Endothelial cell of umbilical vein (primary cell): ENCODE measurements at regions not wholly inside any gene's neighbourhood (a gene's known extent, or its start where the extent isn't known, plus 50 kb on each side); places are given as distances from the start of the nearest gene placed in this dataset.

Experiments
- BruUV-seq: library from RNA; stranded (reverse); fragments of 400-500 nt; replicated peaks from 2 replicates; lab custom pipeline; 2021; lab: Mats Ljungman, UMichigan
- CTCF ChIA-PET: fragments of 300-600, 350-600 bp; sonication (Branson Sonifier 250); formaldehyde crosslinking; loops from one replicate; lab custom pipeline; 2021; ENCODE audit warnings: antibody characterized with exemption, inconsistent platforms; lab: Charles Lee
- POLR2A ChIA-PET: fragments of 300-600, 350-600 bp; sonication (Branson Sonifier 250); formaldehyde crosslinking; loops from one replicate; lab custom pipeline; 2021; ENCODE audit warnings: antibody characterized with exemption, inconsistent platforms; lab: Charles Lee
- DNase-seq: peaks from one replicate; pipeline ENCODE4 v3.0.0-alpha.2; 2011; ENCODE audit warnings: low read depth, low spot score
- FAIRE-seq: peaks from 2 replicates; lab custom pipeline; 2011; peaks lifted over from hg19 to GRCh38; lab: Jason Lieb, UNC
- H2AFZ ChIP-seq: 2 replicates; pipeline ENCODE4 v1.6.0; 2012; ENCODE audit warnings: low read depth, low read length, control low read depth, inconsistent platforms
- H3K27ac ChIP-seq: 2 replicates; pipeline ENCODE4 v1.5.1; 2011; ENCODE audit warnings: low read depth, mild to moderate bottlenecking, control low read depth, low read length, moderate library complexity; ENCODE audit not compliant: insufficient read depth
- H3K27me3 ChIP-seq, 2 experiments: 2 replicates each; pipeline versions ENCODE4 v1.6.0 to v1.6.1; 2011; ENCODE audit warnings: low read length in 2 of 2, mixed read lengths in 1 of 2; ENCODE audit not compliant: control insufficient read depth in 2 of 2, insufficient read depth in 2 of 2
- H3K36me3 ChIP-seq, 2 experiments: 2 replicates in 1 of 2; 3 replicates in 1 of 2; pipeline ENCODE4 v1.5.1; 2011; ENCODE audit warnings: low read length in 2 of 2, mild to moderate bottlenecking in 1 of 2, moderate library complexity in 1 of 2; ENCODE audit not compliant: control insufficient read depth in 2 of 2, insufficient read depth in 2 of 2; ENCODE audit errors: extremely low read depth in 1 of 2
- H3K4me1 ChIP-seq: 3 replicates; pipeline ENCODE4 v1.5.1; 2011; ENCODE audit warnings: mild to moderate bottlenecking, low read length; ENCODE audit not compliant: control insufficient read depth, insufficient read depth; ENCODE audit errors: extremely low read depth
- H3K4me2 ChIP-seq: 2 replicates; pipeline ENCODE4 v1.6.1; 2011; ENCODE audit warnings: low read length, control low read depth, mixed read lengths; ENCODE audit not compliant: insufficient read depth
- H3K4me3 ChIP-seq, 3 experiments: fragments of 200-600 bp in 1 of 3; sonication (generic), shearing (Covaris generic) in 1 of 3; replicated peaks in 1 of 3; 2 replicates each; pipeline ENCODE4 v1.5.1; 2011 to 2016; ENCODE audit warnings: control low read depth in 3 of 3, low read length in 3 of 3, mild to moderate bottlenecking in 2 of 3, inconsistent platforms in 1 of 3, low read depth in 1 of 3, moderate library complexity in 1 of 3; ENCODE audit not compliant: insufficient read depth in 1 of 3
- H3K79me2 ChIP-seq: 2 replicates; pipeline ENCODE4 v1.6.0; 2012; ENCODE audit warnings: low read length, inconsistent platforms; ENCODE audit not compliant: control insufficient read depth, insufficient read depth
- H3K9ac ChIP-seq: replicated peaks from 2 replicates; pipeline ENCODE3; 2011; ENCODE audit warnings: low read length, control low read depth; ENCODE audit not compliant: insufficient read depth; ENCODE audit errors: extremely low read depth
- H3K9me1 ChIP-seq: replicated peaks from 3 replicates; pipeline ENCODE4 v1.6.0; 2011; ENCODE audit warnings: mild to moderate bottlenecking, low read length; ENCODE audit not compliant: control insufficient read depth, insufficient read depth; ENCODE audit errors: extremely low read depth
- H3K9me3 ChIP-seq: replicated peaks from 2 replicates; pipeline ENCODE4 v1.5.1; 2012; ENCODE audit warnings: low read length, inconsistent platforms; ENCODE audit not compliant: control insufficient read depth, insufficient read depth
- H4K20me1 ChIP-seq: replicated peaks from 2 replicates; pipeline ENCODE3; 2011; ENCODE audit warnings: mild to moderate bottlenecking, low read length; ENCODE audit not compliant: control insufficient read depth, insufficient read depth; ENCODE audit errors: extremely low read depth
- EZH2 ChIP-seq: IDR thresholded peaks from 2 replicates; pipeline ENCODE4 v1.6.1; 2012; ENCODE audit warnings: borderline replicate concordance, low read depth, mild to moderate bottlenecking, moderate library complexity, low read length, inconsistent platforms; ENCODE audit not compliant: severe bottlenecking
- FOS ChIP-seq: IDR thresholded peaks from 2 replicates; pipeline ENCODE4 v1.6.1; 2011; ENCODE audit warnings: mild to moderate bottlenecking, low read length, moderate library complexity, borderline replicate concordance; ENCODE audit not compliant: insufficient read depth
- GATA2 ChIP-seq: IDR thresholded peaks from 2 replicates; pipeline ENCODE4 v1.7.0; 2011; ENCODE audit warnings: low read depth, mild to moderate bottlenecking, moderate library complexity, mixed read lengths, low read length; ENCODE audit not compliant: insufficient read length, insufficient read depth
- JUN ChIP-seq: IDR thresholded peaks from 2 replicates; pipeline ENCODE4 v1.6.1; 2011; ENCODE audit warnings: borderline replicate concordance, low read depth; ENCODE audit not compliant: insufficient read length, insufficient read depth
- MAX ChIP-seq: IDR thresholded peaks from 2 replicates; pipeline ENCODE4 v1.6.1; 2011; ENCODE audit not compliant: insufficient read depth, insufficient read length
- MYC ChIP-seq: IDR thresholded peaks from one replicate; pipeline ENCODE4 v1.6.1; 2011; ENCODE audit warnings: mild to moderate bottlenecking, low read depth, low read length
- POLR2A ChIP-seq: IDR thresholded peaks from 2 replicates; pipeline ENCODE4 v1.6.1; 2012; ENCODE audit warnings: low read depth, mild to moderate bottlenecking, control low read depth, low read length
- POLR2AphosphoS5 ChIP-seq: IDR thresholded peaks from 2 replicates; pipeline ENCODE4 v1.6.1; 2012; ENCODE audit warnings: low read depth, mild to moderate bottlenecking, control low read depth, low read length, moderate library complexity; ENCODE audit not compliant: insufficient read depth
- dilution Hi-C: fragments of 300-500 bp; cut with MboI; formaldehyde crosslinking; loops from one replicate; pipeline ENCODE4 v1.15.0; 2019; ENCODE audit warnings: low sequenced_read_pairs; ENCODE audit not compliant: extremely low pct_ligation_motif_present
- intact Hi-C: fragments of 100-400 bp; cut with micrococcal nuclease; formaldehyde crosslinking; loops from one replicate; pipeline ENCODE4 v1.10.0; 2022
- TF ChIP-seq, protein P1 (sequence below), 2 donors: IDR thresholded peaks; 1 replicate in 1 of 2; 2 replicates in 1 of 2; pipeline ENCODE4 v1.5.1; 2011; ENCODE audit warnings: low read length in 2 of 2, mild to moderate bottlenecking in 2 of 2, moderate library complexity in 2 of 2, control low read depth in 1 of 2, inconsistent platforms in 1 of 2, low read depth in 1 of 2; ENCODE audit not compliant: insufficient read depth in 1 of 2; ENCODE audit errors: extremely low read depth in 1 of 2

GRCh38 chr12:91493308-91493707 is 310.7 kb upstream of the DCN start:
- POLR2A ChIA-PET: no interaction called here
- DNase-seq (peak; percentile 60), FAIRE-seq (peak; percentile 21)
- Histone ChIP-seq H2AFZ (no peak overlapping the region), H3K79me2 (no peaks in the 10 kb centered on the region), H3K9me3 (no peaks in the 10 kb centered on the region), H3K36me3 (no peaks in the 10 kb centered on the region), H3K4me2 (peak overlapping the region; percentile 3), H3K4me3 (no peak overlapping the region), H3K9me1 (no peaks in the 10 kb centered on the region), H3K4me1 (peaks cover 7% of the 10 kb centered on the region), H3K27me3 (no peaks in the 10 kb centered on the region), H3K27ac (no peak overlapping the region), H4K20me1 (no peaks in the 10 kb centered on the region), H3K9ac (no peak overlapping the region)
- intact Hi-C loops (no loop called here), dilution Hi-C loops (no loop called here)
- no TSS peak for BruUV-seq
- TF ChIP-seq FOS (peak; percentile 81), MAX (no peak), GATA2 (no peak), EZH2 (no peak), POLR2AphosphoS5 (no peak), POLR2A (no peak), JUN (peak; percentile 43), MYC (no peak)
- TF ChIP-seq, protein P1, sequence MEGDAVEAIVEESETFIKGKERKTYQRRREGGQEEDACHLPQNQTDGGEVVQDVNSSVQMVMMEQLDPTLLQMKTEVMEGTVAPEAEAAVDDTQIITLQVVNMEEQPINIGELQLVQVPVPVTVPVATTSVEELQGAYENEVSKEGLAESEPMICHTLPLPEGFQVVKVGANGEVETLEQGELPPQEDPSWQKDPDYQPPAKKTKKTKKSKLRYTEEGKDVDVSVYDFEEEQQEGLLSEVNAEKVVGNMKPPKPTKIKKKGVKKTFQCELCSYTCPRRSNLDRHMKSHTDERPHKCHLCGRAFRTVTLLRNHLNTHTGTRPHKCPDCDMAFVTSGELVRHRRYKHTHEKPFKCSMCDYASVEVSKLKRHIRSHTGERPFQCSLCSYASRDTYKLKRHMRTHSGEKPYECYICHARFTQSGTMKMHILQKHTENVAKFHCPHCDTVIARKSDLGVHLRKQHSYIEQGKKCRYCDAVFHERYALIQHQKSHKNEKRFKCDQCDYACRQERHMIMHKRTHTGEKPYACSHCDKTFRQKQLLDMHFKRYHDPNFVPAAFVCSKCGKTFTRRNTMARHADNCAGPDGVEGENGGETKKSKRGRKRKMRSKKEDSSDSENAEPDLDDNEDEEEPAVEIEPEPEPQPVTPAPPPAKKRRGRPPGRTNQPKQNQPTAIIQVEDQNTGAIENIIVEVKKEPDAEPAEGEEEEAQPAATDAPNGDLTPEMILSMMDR (IDR thresholded peaks at IDR 0.05; ENCODE audit: extremely low read depth in 1 of 2, insufficient read depth in 1 of 2, low read depth in 1 of 2, low read length in 2 of 2): no peak
- CTCF ChIA-PET: no interaction called here
